ENCODE measurements at regions not wholly inside any gene's neighbourhood (a gene's known extent, or its start where the extent isn't known, plus 50 kb on each side); places are given as distances from the start of the nearest gene placed in this dataset.

DNA sequence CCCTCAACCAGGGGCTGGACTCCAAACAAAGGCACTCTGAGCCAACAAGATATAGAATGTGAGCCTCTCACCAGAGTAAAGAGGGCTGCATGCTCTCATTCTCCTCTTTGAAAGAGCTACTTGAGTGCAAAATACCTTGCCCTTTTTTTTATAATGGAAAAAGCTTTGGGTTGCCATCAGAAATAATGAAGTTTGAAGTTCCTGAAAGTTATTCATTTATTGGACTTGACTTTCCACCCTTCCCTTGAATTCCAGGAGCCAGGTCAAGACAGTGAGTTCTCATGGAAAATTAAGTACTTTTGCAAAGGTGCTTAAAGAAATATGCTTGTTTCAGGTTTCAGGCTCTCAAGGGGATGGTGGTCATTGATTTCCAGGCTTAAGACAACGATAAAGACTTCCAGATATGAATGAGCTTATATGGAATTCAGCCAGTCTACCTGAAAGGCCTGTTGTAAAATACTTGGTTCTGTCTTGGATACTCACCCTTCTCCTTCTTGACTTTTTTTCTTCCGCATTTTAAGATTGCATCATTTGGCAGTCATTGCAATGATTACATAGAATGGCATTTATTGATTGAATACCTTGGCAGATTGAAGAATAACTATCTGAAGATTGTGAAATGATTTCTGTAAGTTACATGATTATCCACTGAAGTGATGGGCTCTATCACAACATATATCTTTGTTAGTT is 696.4 kb downstream of the INHBA start:
- Mint-ChIP-seq H3K27me3 (ENCODE audit: insufficient read depth, low read depth, poor library complexity) (peaks cover 2% of the 10 kb centered on the region), H3K9me3 (no peaks in the 10 kb centered on the region), H3K4me3 (no peak overlapping the region), H3K4me1 (peaks cover 3% of the 10 kb centered on the region; the same call in 1 of the 3 replicates), H3K36me3 (ENCODE audit: low read depth) (no peaks in the 10 kb centered on the region), H3K27ac (no peak overlapping the region)
- TF ChIP-seq NANOG (IDR thresholded peaks at IDR 0.05; ENCODE audit: borderline replicate concordance) (no peak), ZNF331 (CRISPR knock-in tag; IDR thresholded peaks at IDR 0.05; ENCODE audit: low read depth) (no peak), CTCF (conservative IDR thresholded peaks at IDR 0.05; ENCODE audit: low read depth in 2 of 2) (no peak), JUNB (IDR thresholded peaks at IDR 0.05; ENCODE audit: unreplicated experiment) (no peak), CREB1 (CRISPR knock-in tag; IDR thresholded peaks at IDR 0.05; ENCODE audit: low read depth) (no peak), POLR2AphosphoS5 (IDR thresholded peaks at IDR 0.05; ENCODE audit: low read depth) (no peak), EZH2 (IDR thresholded peaks at IDR 0.05; ENCODE audit: low read depth, unreplicated experiment) (no peak), ETS1 (IDR thresholded peaks at IDR 0.05) (no peak), STAT1 (IDR thresholded peaks at IDR 0.05; ENCODE audit: unreplicated experiment) (no peak)
- TF ChIP-seq, protein P1, sequence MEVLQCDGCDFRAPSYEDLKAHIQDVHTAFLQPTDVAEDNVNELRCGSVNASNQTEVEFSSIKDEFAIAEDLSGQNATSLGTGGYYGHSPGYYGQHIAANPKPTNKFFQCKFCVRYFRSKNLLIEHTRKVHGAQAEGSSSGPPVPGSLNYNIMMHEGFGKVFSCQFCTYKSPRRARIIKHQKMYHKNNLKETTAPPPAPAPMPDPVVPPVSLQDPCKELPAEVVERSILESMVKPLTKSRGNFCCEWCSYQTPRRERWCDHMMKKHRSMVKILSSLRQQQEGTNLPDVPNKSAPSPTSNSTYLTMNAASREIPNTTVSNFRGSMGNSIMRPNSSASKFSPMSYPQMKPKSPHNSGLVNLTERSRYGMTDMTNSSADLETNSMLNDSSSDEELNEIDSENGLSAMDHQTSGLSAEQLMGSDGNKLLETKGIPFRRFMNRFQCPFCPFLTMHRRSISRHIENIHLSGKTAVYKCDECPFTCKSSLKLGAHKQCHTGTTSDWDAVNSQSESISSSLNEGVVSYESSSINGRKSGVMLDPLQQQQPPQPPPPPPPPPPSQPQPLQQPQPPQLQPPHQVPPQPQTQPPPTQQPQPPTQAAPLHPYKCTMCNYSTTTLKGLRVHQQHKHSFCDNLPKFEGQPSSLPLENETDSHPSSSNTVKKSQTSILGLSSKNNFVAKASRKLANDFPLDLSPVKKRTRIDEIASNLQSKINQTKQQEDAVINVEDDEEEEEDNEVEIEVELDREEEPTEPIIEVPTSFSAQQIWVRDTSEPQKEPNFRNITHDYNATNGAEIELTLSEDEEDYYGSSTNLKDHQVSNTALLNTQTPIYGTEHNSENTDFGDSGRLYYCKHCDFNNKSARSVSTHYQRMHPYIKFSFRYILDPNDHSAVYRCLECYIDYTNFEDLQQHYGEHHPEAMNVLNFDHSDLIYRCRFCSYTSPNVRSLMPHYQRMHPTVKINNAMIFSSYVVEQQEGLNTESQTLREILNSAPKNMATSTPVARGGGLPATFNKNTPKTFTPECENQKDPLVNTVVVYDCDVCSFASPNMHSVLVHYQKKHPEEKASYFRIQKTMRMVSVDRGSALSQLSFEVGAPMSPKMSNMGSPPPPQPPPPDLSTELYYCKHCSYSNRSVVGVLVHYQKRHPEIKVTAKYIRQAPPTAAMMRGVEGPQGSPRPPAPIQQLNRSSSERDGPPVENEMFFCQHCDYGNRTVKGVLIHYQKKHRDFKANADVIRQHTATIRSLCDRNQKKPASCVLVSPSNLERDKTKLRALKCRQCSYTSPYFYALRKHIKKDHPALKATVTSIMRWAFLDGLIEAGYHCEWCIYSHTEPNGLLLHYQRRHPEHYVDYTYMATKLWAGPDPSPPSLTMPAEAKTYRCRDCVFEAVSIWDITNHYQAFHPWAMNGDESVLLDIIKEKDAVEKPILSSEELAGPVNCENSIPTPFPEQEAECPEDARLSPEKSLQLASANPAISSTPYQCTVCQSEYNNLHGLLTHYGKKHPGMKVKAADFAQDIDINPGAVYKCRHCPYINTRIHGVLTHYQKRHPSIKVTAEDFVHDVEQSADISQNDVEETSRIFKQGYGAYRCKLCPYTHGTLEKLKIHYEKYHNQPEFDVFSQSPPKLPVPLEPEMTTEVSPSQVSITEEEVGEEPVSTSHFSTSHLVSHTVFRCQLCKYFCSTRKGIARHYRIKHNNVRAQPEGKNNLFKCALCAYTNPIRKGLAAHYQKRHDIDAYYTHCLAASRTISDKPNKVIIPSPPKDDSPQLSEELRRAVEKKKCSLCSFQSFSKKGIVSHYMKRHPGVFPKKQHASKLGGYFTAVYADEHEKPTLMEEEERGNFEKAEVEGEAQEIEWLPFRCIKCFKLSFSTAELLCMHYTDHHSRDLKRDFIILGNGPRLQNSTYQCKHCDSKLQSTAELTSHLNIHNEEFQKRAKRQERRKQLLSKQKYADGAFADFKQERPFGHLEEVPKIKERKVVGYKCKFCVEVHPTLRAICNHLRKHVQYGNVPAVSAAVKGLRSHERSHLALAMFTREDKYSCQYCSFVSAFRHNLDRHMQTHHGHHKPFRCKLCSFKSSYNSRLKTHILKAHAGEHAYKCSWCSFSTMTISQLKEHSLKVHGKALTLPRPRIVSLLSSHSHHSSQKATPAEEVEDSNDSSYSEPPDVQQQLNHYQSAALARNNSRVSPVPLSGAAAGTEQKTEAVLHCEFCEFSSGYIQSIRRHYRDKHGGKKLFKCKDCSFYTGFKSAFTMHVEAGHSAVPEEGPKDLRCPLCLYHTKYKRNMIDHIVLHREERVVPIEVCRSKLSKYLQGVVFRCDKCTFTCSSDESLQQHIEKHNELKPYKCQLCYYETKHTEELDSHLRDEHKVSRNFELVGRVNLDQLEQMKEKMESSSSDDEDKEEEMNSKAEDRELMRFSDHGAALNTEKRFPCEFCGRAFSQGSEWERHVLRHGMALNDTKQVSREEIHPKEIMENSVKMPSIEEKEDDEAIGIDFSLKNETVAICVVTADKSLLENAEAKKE (CRISPR knock-in tag; IDR thresholded peaks at IDR 0.05): no peak
- Histone ChIP-seq H3K36me3 (ENCODE audit: insufficient read depth) (no peaks in the 10 kb centered on the region), H3K27me3 (ENCODE audit: insufficient read depth) (no peaks in the 10 kb centered on the region), H4K20me1 (replicated peaks; ENCODE audit: insufficient read depth) (no peaks in the 10 kb centered on the region), H3K4me2 (no peak overlapping the region), H3K79me2 (replicated peaks; ENCODE audit: insufficient read depth) (no peaks in the 10 kb centered on the region), H3F3A (replicated peaks; ENCODE audit: low read depth) (no peaks in the 10 kb centered on the region), H3K9me2 (ENCODE audit: insufficient read depth) (peaks cover 7% of the 10 kb centered on the region; the same call in 1 of the 2 replicates), H3K4me3 (no peak overlapping the region), H2AFZ (no peak overlapping the region), H3K27ac (ENCODE audit: low read depth) (no peak overlapping the region), H3K4me1 (ENCODE audit: insufficient read depth) (no peaks in the 10 kb centered on the region)
- DNase-seq (ENCODE audit: low spot score): no peak
- no peak for ATAC-seq

Data from GM23338 (cell line).